ENCODE measurements at regions not wholly inside any gene's neighbourhood (a gene's known extent, or its start where the extent isn't known, plus 50 kb on each side); places are given as distances from the start of the nearest gene placed in this dataset.

DNA sequence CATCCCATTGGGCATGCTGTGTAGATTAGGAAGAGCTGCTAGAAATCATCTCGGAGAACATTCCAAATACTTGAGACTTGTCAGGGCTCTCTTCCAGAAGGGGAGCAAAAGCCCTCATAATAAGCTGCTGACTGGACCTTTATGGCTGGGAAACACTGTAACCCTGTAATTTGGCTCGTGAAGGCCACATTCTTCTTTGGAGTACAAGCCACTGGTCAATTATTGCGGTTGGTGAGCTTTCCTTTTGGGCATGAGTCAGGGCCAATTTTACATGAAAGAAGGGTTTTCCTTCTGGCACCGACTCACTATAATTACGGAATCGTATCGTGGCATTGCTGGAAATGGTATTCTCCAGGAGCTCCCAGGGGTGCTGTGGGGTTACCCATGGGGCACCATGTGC lies 434.5 kb upstream of the RGMA start:
- H3K4me3 ChIP-seq (ENCODE audit: severe bottlenecking): no peak overlapping the region
- no peaks in the 10 kb centered on the region for H3K4me1 ChIP-seq (ENCODE audit: insufficient read depth, poor library complexity, severe bottlenecking)
- H3K27ac ChIP-seq (ENCODE audit: poor library complexity, severe bottlenecking): no peak overlapping the region
- no peaks in the 10 kb centered on the region for H3K9me3 ChIP-seq (ENCODE audit: severe bottlenecking)
- no peak for ATAC-seq (ENCODE audit: low read depth)
- H3K36me3 ChIP-seq (ENCODE audit: low read depth): no peaks in the 10 kb centered on the region
- TF ChIP-seq, protein P1, sequence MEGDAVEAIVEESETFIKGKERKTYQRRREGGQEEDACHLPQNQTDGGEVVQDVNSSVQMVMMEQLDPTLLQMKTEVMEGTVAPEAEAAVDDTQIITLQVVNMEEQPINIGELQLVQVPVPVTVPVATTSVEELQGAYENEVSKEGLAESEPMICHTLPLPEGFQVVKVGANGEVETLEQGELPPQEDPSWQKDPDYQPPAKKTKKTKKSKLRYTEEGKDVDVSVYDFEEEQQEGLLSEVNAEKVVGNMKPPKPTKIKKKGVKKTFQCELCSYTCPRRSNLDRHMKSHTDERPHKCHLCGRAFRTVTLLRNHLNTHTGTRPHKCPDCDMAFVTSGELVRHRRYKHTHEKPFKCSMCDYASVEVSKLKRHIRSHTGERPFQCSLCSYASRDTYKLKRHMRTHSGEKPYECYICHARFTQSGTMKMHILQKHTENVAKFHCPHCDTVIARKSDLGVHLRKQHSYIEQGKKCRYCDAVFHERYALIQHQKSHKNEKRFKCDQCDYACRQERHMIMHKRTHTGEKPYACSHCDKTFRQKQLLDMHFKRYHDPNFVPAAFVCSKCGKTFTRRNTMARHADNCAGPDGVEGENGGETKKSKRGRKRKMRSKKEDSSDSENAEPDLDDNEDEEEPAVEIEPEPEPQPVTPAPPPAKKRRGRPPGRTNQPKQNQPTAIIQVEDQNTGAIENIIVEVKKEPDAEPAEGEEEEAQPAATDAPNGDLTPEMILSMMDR (IDR thresholded peaks at IDR 0.05; ENCODE audit: poor library complexity, severe bottlenecking): no peak
- H3K27me3 ChIP-seq (ENCODE audit: insufficient read depth, poor library complexity, severe bottlenecking): no peaks in the 10 kb centered on the region
- DNase-seq (ENCODE audit: low spot score): no peak

DNA sequence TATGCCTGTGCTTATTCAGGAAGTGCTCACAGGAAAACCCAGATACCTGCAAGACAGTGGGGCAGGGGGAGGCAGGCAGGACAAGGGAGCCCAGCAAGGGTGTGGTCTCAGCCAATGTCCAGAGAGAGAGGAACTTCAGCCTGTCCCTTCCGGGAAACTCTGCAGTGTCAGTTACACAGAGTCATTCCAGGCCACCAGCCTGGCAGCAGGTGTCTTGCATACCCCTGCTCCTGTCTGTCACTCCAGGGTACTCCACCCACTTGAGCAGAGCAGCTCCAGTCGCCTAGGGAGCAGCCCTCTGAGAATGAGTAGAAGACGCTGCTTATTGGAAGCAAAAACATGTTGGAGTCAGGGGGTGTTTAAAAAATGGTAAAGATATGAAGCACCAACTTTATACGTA lies 431.2 kb upstream of the RGMA start:
- DNase-seq (ENCODE audit: low spot score): no peak
- Histone ChIP-seq H3K4me3 (ENCODE audit: severe bottlenecking) (no peak overlapping the region), H3K4me1 (ENCODE audit: insufficient read depth, poor library complexity, severe bottlenecking) (no peaks in the 10 kb centered on the region), H3K9me3 (ENCODE audit: severe bottlenecking) (no peaks in the 10 kb centered on the region), H3K27me3 (ENCODE audit: insufficient read depth, poor library complexity, severe bottlenecking) (peaks cover 12% of the 10 kb centered on the region), H3K36me3 (ENCODE audit: low read depth) (no peaks in the 10 kb centered on the region), H3K27ac (ENCODE audit: poor library complexity, severe bottlenecking) (no peak overlapping the region)
- 0 out of 3 replicates have a peak, but pooled peaks have one; percentile 12 for ATAC-seq (ENCODE audit: low read depth)
- TF ChIP-seq, protein P1 (IDR thresholded peaks at IDR 0.05; ENCODE audit: poor library complexity, severe bottlenecking): no peak

- Histone ChIP-seq H3K9me3 (ENCODE audit: severe bottlenecking) (no peaks in the 10 kb centered on the region), H3K36me3 (ENCODE audit: low read depth) (no peaks in the 10 kb centered on the region), H3K27ac (ENCODE audit: poor library complexity, severe bottlenecking) (no peak overlapping the region), H3K4me1 (ENCODE audit: insufficient read depth, poor library complexity, severe bottlenecking) (no peaks in the 10 kb centered on the region), H3K27me3 (ENCODE audit: insufficient read depth, poor library complexity, severe bottlenecking) (peaks cover 12% of the 10 kb centered on the region), H3K4me3 (ENCODE audit: severe bottlenecking) (no peak overlapping the region)
- TF ChIP-seq, protein P1 (IDR thresholded peaks at IDR 0.05; ENCODE audit: poor library complexity, severe bottlenecking): no peak
- ATAC-seq (ENCODE audit: low read depth) (no peak), DNase-seq (ENCODE audit: low spot score) (no peak)
These were observed 430.6 kb upstream of the RGMA start for GRCh38 chr15:93519599-93519998.

GRCh38 chr15:93517176-93517575 lies 428.2 kb upstream of the RGMA start:
- Histone ChIP-seq H3K27ac (ENCODE audit: poor library complexity, severe bottlenecking) (no peak overlapping the region), H3K4me3 (ENCODE audit: severe bottlenecking) (no peak overlapping the region), H3K4me1 (ENCODE audit: insufficient read depth, poor library complexity, severe bottlenecking) (no peaks in the 10 kb centered on the region), H3K9me3 (ENCODE audit: severe bottlenecking) (no peaks in the 10 kb centered on the region), H3K36me3 (ENCODE audit: low read depth) (no peaks in the 10 kb centered on the region), H3K27me3 (ENCODE audit: insufficient read depth, poor library complexity, severe bottlenecking) (peaks cover 12% of the 10 kb centered on the region)
- TF ChIP-seq, protein P1 (IDR thresholded peaks at IDR 0.05; ENCODE audit: poor library complexity, severe bottlenecking): no peak
- no peak for ATAC-seq (ENCODE audit: low read depth)
- no peak for DNase-seq (ENCODE audit: low spot score)

- TF ChIP-seq, protein P1 (IDR thresholded peaks at IDR 0.05; ENCODE audit: poor library complexity, severe bottlenecking): no peak
- ATAC-seq (ENCODE audit: low read depth): no peak
- H3K4me3 ChIP-seq (ENCODE audit: severe bottlenecking): no peak overlapping the region
- no peaks in the 10 kb centered on the region for H3K9me3 ChIP-seq (ENCODE audit: severe bottlenecking)
- no peak overlapping the region for H3K27ac ChIP-seq (ENCODE audit: poor library complexity, severe bottlenecking)
- no peaks in the 10 kb centered on the region for H3K4me1 ChIP-seq (ENCODE audit: insufficient read depth, poor library complexity, severe bottlenecking)
- DNase-seq (ENCODE audit: low spot score): no peak
- no peaks in the 10 kb centered on the region for H3K36me3 ChIP-seq (ENCODE audit: low read depth)
- peaks cover 12% of the 10 kb centered on the region for H3K27me3 ChIP-seq (ENCODE audit: insufficient read depth, poor library complexity, severe bottlenecking)
These were observed 426.4 kb upstream of the RGMA start for GRCh38 chr15:93515256-93516051.

All from RWPE2 (cell line).